ENCODE measurements at regions not wholly inside any gene's neighbourhood (a gene's known extent, or its start where the extent isn't known, plus 50 kb on each side); places are given as distances from the start of the nearest gene placed in this dataset.

- H3K36me3 ChIP-seq (ENCODE audit: control insufficient read depth in 1 of 2, insufficient read depth in 2 of 2, low read length in 2 of 2) = no peaks in the 10 kb centered on the region
- intact Hi-C loops (cut with micrococcal nuclease) = no loop called here
- no peak overlapping the region for H3K4me2 ChIP-seq (ENCODE audit: low read length)
- no peak overlapping the region for H2AFZ ChIP-seq (ENCODE audit: low read depth, low read length, poor library complexity, severe bottlenecking)
- H4K20me1 ChIP-seq (ENCODE audit: insufficient read depth) = no peaks in the 10 kb centered on the region
- ATAC-seq (no peak), DNase-seq (ENCODE audit: low read depth, low spot score) (no peak)
- H3K9me3 ChIP-seq (ENCODE audit: control insufficient read depth in 1 of 2, insufficient read depth in 1 of 2, low read depth in 1 of 2, low read length in 2 of 2) = no peaks in the 10 kb centered on the region
- ChIA-PET RAD21 (ENCODE audit: low non-redundant PET in 1 of 2, low total read pairs in 2 of 2, uncharacterized antibody in 2 of 2, unreplicated experiment in 2 of 2) (no interaction called here), CTCF (no interaction called here), POLR2A (no interaction called here)
- TF ChIP-seq POLR2AphosphoS5 (IDR thresholded peaks at IDR 0.05; ENCODE audit: low read depth, low read length) = no peak
- no peak for TF ChIP-seq CBX3 (IDR thresholded peaks at IDR 0.05; ENCODE audit: low read depth)
- no peak for TF ChIP-seq CEBPB (IDR thresholded peaks at IDR 0.05; ENCODE audit: low read depth)
- TF ChIP-seq, protein P1, sequence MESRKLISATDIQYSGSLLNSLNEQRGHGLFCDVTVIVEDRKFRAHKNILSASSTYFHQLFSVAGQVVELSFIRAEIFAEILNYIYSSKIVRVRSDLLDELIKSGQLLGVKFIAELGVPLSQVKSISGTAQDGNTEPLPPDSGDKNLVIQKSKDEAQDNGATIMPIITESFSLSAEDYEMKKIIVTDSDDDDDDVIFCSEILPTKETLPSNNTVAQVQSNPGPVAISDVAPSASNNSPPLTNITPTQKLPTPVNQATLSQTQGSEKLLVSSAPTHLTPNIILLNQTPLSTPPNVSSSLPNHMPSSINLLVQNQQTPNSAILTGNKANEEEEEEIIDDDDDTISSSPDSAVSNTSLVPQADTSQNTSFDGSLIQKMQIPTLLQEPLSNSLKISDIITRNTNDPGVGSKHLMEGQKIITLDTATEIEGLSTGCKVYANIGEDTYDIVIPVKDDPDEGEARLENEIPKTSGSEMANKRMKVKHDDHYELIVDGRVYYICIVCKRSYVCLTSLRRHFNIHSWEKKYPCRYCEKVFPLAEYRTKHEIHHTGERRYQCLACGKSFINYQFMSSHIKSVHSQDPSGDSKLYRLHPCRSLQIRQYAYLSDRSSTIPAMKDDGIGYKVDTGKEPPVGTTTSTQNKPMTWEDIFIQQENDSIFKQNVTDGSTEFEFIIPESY (IDR thresholded peaks at IDR 0.05; ENCODE audit: extremely low read depth, insufficient replicate concordance, low read length) = no peak
- TF ChIP-seq ZNF274 (IDR thresholded peaks at IDR 0.05; ENCODE audit: low read depth, low read length) = no peak
- TF ChIP-seq ELF1 (IDR thresholded peaks at IDR 0.05; ENCODE audit: borderline replicate concordance, low read depth) = no peak
- no peak for TF ChIP-seq CTCF (IDR thresholded peaks at IDR 0.05 in 2 of 3, conservative IDR thresholded peaks at IDR 0.05 in 1 of 3; ENCODE audit: borderline replicate concordance in 1 of 3, insufficient read depth in 1 of 3, low read depth in 2 of 3, low read length in 2 of 3)
- no peak for TF ChIP-seq FOSL1 (IDR thresholded peaks at IDR 0.05; ENCODE audit: low read depth)
- TF ChIP-seq, protein P2, sequence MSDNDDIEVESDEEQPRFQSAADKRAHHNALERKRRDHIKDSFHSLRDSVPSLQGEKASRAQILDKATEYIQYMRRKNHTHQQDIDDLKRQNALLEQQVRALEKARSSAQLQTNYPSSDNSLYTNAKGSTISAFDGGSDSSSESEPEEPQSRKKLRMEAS (IDR thresholded peaks at IDR 0.05) = no peak
- H3K4me1 ChIP-seq (ENCODE audit: control insufficient read depth in 1 of 2, insufficient read depth in 2 of 2, low read length in 2 of 2) = no peaks in the 10 kb centered on the region
- no peaks in the 10 kb centered on the region for H3K79me2 ChIP-seq (ENCODE audit: insufficient read depth, low read length)
- BruUV-seq (replicated peaks) = no TSS peak
- H3K9ac ChIP-seq (ENCODE audit: low read length) = no peak overlapping the region
- no peak overlapping the region for H3K4me3 ChIP-seq (replicated peaks in 1 of 2; ENCODE audit: low read depth in 1 of 2, low read length in 2 of 2)
- no peak overlapping the region for H3K27ac ChIP-seq (ENCODE audit: low read depth, low read length)
- no peaks in the 10 kb centered on the region for H3K9me2 ChIP-seq (ENCODE audit: insufficient read depth)
- peaks cover 23% of the 10 kb centered on the region for H3K27me3 ChIP-seq (ENCODE audit: insufficient read depth, low read length)
Observed at GRCh38 chr15:101543431-101543830, 53.9 kb upstream of the PCSK6 start.

Data from HCT116 (cell line).